Astrocyte of the cerebellum (primary cell): ENCODE measurements at regions not wholly inside any gene's neighbourhood (a gene's known extent, or its start where the extent isn't known, plus 50 kb on each side); places are given as distances from the start of the nearest gene placed in this dataset.

ENCODE experiments used
- DNase-seq: peaks from one replicate; pipeline ENCODE4 v3.0.0-alpha.2; 2011; ENCODE audit warnings: low read depth
- H3K4me3 ChIP-seq: 2 replicates; pipeline ENCODE4 v1.5.1; 2011; ENCODE audit warnings: mild to moderate bottlenecking, low read depth, low read length, moderate library complexity
- in situ Hi-C: cut with HindIII; loops from 2 replicates; pipeline ENCODE4 v1.10.0; 2017; ENCODE audit warnings: low sequenced_read_pairs
- TF ChIP-seq, protein P1 (sequence below): IDR thresholded peaks from 2 replicates; pipeline ENCODE4 v1.5.1; 2012; ENCODE audit warnings: low read length, low read depth, moderate library complexity, mild to moderate bottlenecking; ENCODE audit errors: missing control alignments

DNA sequence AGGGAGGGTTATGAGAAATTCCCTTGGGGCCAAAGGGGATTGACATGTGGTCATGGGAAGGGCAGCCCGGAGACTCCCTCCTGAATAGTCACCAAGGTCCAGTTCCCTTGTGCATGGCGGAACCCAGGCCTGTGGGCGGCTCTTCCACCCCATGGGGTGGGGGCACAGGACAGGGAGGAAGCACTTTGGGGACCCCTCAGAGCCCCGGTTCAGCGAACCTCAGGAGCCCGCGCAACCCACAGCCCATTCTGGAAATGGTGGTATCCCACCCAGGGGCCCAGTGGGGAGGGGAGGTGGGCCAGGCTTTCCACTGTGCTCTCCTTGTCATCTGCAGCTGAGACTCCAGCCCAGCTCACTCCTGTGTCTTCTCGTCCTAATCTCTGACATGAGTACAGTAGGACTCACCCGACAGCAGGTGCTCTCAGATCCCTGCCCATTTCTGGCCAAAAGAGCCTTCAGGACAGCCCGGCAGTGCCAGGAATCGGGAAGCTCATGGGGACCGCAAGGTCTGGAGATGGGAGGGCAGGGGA lies 255.2 kb upstream of the SFSWAP start:
- no peak overlapping the region for H3K4me3 ChIP-seq
- TF ChIP-seq, protein P1, sequence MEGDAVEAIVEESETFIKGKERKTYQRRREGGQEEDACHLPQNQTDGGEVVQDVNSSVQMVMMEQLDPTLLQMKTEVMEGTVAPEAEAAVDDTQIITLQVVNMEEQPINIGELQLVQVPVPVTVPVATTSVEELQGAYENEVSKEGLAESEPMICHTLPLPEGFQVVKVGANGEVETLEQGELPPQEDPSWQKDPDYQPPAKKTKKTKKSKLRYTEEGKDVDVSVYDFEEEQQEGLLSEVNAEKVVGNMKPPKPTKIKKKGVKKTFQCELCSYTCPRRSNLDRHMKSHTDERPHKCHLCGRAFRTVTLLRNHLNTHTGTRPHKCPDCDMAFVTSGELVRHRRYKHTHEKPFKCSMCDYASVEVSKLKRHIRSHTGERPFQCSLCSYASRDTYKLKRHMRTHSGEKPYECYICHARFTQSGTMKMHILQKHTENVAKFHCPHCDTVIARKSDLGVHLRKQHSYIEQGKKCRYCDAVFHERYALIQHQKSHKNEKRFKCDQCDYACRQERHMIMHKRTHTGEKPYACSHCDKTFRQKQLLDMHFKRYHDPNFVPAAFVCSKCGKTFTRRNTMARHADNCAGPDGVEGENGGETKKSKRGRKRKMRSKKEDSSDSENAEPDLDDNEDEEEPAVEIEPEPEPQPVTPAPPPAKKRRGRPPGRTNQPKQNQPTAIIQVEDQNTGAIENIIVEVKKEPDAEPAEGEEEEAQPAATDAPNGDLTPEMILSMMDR = no peak
- in situ Hi-C loops = no loop called here

DNA sequence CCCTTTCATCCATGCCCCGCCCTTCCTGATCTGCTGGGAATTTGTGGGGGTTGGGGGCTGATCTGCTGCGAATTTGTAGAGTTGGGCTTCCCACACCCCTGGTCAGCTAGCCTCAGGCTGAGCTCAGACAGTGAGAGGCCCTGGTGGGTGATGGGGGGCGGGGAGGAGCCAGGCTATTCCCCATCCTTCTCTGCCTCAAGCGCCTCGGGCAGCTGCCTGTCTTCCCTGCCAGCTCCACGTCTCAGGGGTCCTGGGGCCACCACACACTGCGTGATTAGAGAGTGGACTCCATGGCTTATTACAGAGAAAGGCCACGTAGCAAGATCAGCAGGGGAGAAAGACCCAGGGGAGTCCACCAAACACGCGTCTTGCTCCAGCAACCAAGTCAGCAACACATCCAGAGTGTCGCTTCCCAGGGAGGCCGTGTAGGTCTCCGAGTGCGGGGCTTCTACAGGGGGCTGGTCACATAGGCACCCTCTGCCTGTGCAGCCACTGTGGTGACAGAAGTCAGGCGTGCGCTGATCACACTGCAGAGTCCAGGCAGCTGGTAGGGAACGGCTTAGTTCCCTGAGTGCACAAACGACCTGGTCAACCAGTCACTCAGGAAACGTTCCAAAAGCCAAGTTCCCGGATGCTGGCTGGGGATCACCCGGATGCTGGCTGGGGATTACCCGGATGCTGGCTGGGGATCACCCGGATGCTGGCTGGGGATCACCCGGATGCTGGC lies 254.4 kb upstream of the SFSWAP start:
- no peak for DNase-seq
- no peak overlapping the region for H3K4me3 ChIP-seq
- TF ChIP-seq, protein P1 = no peak
- in situ Hi-C loops = no loop called here

More for the DNA sequence above, 255.2 kb upstream of the SFSWAP start:
- DNase-seq = no peak

DNA sequence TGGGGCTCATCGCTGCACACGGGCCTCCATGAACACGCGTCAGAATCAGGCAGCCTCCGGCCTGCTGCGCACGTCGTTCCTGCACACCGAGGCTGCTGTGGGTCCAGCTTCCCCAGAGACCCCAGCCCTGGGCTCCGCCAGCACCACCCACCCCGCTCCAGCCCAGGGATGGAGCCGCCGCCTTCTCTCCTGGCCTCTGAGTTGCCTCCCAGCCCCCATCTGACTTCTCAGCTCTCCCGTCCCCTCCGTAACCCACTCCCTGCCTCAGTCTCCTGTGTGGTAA lies 253.9 kb upstream of the SFSWAP start:
- in situ Hi-C loops = no loop called here
- no peak for DNase-seq
- TF ChIP-seq, protein P1 = no peak
- no peak overlapping the region for H3K4me3 ChIP-seq

DNA sequence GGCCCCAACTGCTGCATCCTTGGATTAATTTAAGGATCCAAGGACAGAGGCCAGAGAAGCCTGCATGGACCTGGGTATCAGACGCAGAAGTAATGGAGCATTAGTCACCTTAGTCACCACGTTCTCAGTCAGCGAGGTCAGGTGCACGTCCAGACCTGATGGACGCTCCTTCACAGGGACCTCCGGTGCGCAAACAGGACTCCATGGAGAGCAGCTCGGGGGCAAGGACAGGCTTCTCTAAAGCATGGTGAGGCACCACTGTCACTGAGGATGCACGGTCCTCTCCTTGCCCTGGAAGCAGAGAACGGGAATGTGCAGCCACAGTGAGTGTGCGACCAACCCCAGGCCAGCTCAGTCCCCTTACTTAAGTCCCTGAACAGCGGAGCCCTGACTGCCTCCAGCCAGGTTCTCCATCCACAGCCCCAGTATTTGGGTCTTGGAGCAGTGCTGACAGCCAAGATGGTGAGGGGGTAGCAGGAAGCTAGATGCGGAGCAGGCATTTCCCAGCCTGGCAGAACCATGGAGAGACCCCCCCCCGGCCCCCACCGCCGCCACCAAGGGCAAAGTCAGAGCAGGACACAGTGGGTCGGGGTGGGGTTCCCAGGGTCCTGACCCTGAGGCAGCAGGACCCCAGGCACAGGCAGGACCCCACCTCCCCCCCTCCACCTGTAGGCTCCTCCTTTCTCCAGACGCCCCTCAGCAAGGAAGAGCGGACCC lies 253.4 kb upstream of the SFSWAP start:
- no peak overlapping the region for H3K4me3 ChIP-seq
- TF ChIP-seq, protein P1 = no peak
- no peak for DNase-seq
- in situ Hi-C loops = no loop called here

DNA sequence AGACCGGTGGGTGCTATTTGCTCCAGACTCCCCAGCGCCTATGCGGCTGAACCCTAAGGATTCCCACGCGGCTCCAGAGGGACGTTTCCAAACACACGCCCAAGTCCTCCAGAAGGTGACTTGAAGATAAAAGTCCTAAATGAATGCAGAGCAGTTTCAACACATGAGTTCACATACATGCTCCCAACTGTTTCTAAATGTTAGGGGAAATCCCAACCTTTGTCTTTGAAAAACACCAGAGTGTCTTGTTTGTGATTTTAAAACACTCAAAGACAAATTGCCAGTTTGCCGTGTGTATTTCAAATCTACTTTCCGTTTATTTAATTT lies 252.9 kb upstream of the SFSWAP start:
- TF ChIP-seq, protein P1 = no peak
- no peak for DNase-seq
- no peak overlapping the region for H3K4me3 ChIP-seq
- in situ Hi-C loops = no loop called here

DNA sequence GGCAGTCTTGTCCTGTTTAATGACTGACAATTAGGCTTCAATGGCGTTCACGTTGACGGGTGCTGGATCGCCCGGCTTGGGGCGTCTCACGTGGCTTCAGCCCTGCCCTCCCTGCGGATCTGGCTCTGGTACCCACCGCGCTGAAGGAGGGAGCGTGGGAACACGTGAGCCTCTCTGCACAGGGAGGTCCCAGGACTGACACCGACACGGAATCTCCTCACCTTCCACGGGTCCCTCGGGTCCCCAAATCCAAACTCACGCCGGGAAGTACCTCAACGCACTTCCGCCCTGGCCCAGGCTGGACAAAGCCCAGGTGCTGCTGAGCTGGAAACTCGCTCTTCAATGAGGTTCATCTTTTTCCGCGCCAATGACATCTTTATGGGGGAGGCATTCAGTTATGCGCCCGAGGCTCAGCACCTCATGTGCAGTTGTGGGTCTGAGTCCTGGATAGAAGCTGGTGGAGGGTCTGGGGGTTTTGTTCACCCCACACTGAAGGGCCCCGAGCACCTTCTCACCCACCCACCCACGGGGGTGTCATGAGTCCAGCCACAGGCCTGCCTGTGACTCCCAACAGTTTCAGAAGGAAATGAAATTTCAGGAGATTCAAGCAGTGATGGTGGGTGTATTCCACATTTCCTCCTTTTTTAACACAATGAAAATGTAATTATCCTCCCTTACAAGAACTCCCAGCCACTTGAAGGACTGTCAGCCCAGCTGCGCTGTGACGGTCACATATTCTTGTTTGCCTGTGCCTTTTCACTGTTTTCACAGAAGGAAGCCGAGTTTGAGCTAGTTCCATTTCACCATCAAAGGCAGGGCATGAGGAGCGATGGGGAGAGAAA lies 251.7 kb upstream of the SFSWAP start:
- in situ Hi-C loops = no loop called here
- no peak overlapping the region for H3K4me3 ChIP-seq
- TF ChIP-seq, protein P1 = no peak
- DNase-seq = no peak
